K562 (cell line): ENCODE measurements at regions not wholly inside any gene's neighbourhood (a gene's known extent, or its start where the extent isn't known, plus 50 kb on each side); places are given as distances from the start of the nearest gene placed in this dataset.

Source experiments
- ATAC-seq: fragments of 200-7000 bp; cut with Tn5 transposase; 3 replicates; pipeline ENCODE4 v1.9.1; 2020; ENCODE audit warnings: moderate library complexity
- BruUV-seq: library from RNA; stranded (reverse); fragments of 400-500 nt; replicated peaks from 2 replicates; lab custom pipeline; 2021; lab: Mats Ljungman, UMichigan
- CTCF ChIA-PET: fragments of 300-600 bp; formaldehyde crosslinking; extraction: SDS; loops from one replicate; lab custom pipeline; 2021; ENCODE audit warnings: low intra/inter-chr PET ratio; lab: Yijun Ruan, JAX
- POLR2A ChIA-PET: fragments of 300-600, 350-650 bp; sonication (Branson Sonifier 250); formaldehyde crosslinking; extraction: SDS; loops from one replicate; lab custom pipeline; 2021; ENCODE audit warnings: antibody characterized with exemption, inconsistent platforms; lab: Yijun Ruan, JAX
- DNase-seq, 4 experiments: peaks; one replicate each; pipeline versions ENCODE4 v3.0.0 to v3.0.0-alpha.2; 2011 to 2018; ENCODE audit warnings: low spot score in 3 of 4, mixed read lengths in 3 of 4; ENCODE audit errors: extremely low read depth in 1 of 4
- FAIRE-seq: peaks from 2 replicates; lab custom pipeline; 2011; peaks lifted over from hg19 to GRCh38; lab: Jason Lieb, UNC
- H2AFZ ChIP-seq: 2 replicates; pipeline ENCODE4 v1.6.0; 2011; ENCODE audit warnings: low read depth, low read length, control low read depth, inconsistent platforms
- H3K27ac ChIP-seq: fragments of 200-600 bp; 3 replicates; pipeline ENCODE4 v1.8.0; 2011; ENCODE audit warnings: low read depth, mild to moderate bottlenecking, control low read depth, inconsistent platforms, low read length, moderate library complexity, mixed read lengths; ENCODE audit errors: extremely low read depth
- H3K27me3 ChIP-seq, 2 experiments: fragments of 300-600 bp in 1 of 2; 2 replicates in 1 of 2; 3 replicates in 1 of 2; pipeline versions ENCODE4 v1.6.0 to v1.8.0; 2011; ENCODE audit warnings: inconsistent platforms in 2 of 2, low read length in 2 of 2, mild to moderate bottlenecking in 1 of 2, mixed read lengths in 1 of 2, moderate library complexity in 1 of 2; ENCODE audit not compliant: control insufficient read depth in 2 of 2, insufficient read depth in 2 of 2
- H3K36me3 ChIP-seq: fragments of 300-600 bp; 3 replicates; pipeline ENCODE4 v1.8.0; 2011; ENCODE audit warnings: mild to moderate bottlenecking, low read length, inconsistent platforms; ENCODE audit not compliant: control insufficient read depth, insufficient read depth
- H3K4me1 ChIP-seq, 2 experiments: fragments of 200-600 bp in 1 of 2; replicated peaks in 1 of 2; 2 replicates in 1 of 2; 3 replicates in 1 of 2; pipeline versions ENCODE4 v1.5.1 to v1.8.0; 2011; ENCODE audit warnings: inconsistent platforms in 2 of 2, low read length in 2 of 2, mild to moderate bottlenecking in 1 of 2, mixed read lengths in 1 of 2, moderate library complexity in 1 of 2; ENCODE audit not compliant: control insufficient read depth in 2 of 2, insufficient read depth in 2 of 2
- H3K4me2 ChIP-seq: 2 replicates; pipeline ENCODE4 v1.6.1; 2011; ENCODE audit warnings: low read length, control low read depth, inconsistent platforms, mixed read lengths; ENCODE audit not compliant: insufficient read depth
- H3K4me3 ChIP-seq: fragments of 200-600 bp; sonication (generic), shearing (Covaris generic); 2 replicates; pipeline ENCODE4 v1.5.1; 2016; ENCODE audit warnings: control low read depth, inconsistent platforms
- H3K79me2 ChIP-seq: fragments of 200-600 bp; 3 replicates; pipeline ENCODE4 v1.8.0; 2011; ENCODE audit warnings: low read length, inconsistent platforms; ENCODE audit not compliant: control insufficient read depth, insufficient read depth
- H3K9ac ChIP-seq, 2 experiments: 2 replicates each; pipeline versions ENCODE4 v1.6.0 to v1.6.1; 2011; ENCODE audit warnings: low read depth in 2 of 2, low read length in 2 of 2, control low read depth in 1 of 2, inconsistent platforms in 1 of 2, mild to moderate bottlenecking in 1 of 2, mixed read lengths in 1 of 2; ENCODE audit not compliant: insufficient read depth in 1 of 2
- H3K9me1 ChIP-seq: one replicate; pipeline ENCODE4 v1.6.0; 2011; ENCODE audit warnings: inconsistent platforms, mild to moderate bottlenecking, low read length, moderate library complexity; ENCODE audit not compliant: control insufficient read depth, insufficient read depth
- H3K9me3 ChIP-seq: replicated peaks from 2 replicates; pipeline ENCODE4 v1.5.1; 2011; ENCODE audit warnings: low read depth, low read length, inconsistent platforms; ENCODE audit not compliant: control insufficient read depth, insufficient read depth
- H4K20me1 ChIP-seq: replicated peaks from 2 replicates; pipeline ENCODE4 v1.6.1; 2011; ENCODE audit warnings: low read length, inconsistent platforms, mixed read lengths; ENCODE audit not compliant: control insufficient read depth, insufficient read depth
- ATF7 ChIP-seq: fragments of 450-650 bp; IDR thresholded peaks from 2 replicates; pipeline ENCODE4 v1.7.1; 2014; ENCODE audit warnings: mild to moderate bottlenecking, moderate library complexity
- BCL6 ChIP-seq: fragments of 250-450 bp; sonication (Bioruptor Pico); IDR thresholded peaks from 2 replicates; pipeline ENCODE4 v1.4.0; 2020
- CBFB ChIP-seq: sonication (generic); formaldehyde crosslinking; IDR thresholded peaks from 2 replicates; pipeline ENCODE4 v1.4.0; 2020; ENCODE audit warnings: mild to moderate bottlenecking, missing genetic modification reagents
- E2F3 ChIP-seq: fragments of 250-450 bp; sonication (Bioruptor Pico); IDR thresholded peaks from 2 replicates; pipeline ENCODE4 v1.4.0; 2020; ENCODE audit warnings: mild to moderate bottlenecking
- ESRRB ChIP-seq: fragments of 250-450 bp; sonication (Bioruptor Pico); IDR thresholded peaks from 2 replicates; pipeline ENCODE4 v1.5.0; 2020; ENCODE audit warnings: mild to moderate bottlenecking, moderate library complexity, borderline replicate concordance
- HCFC1 ChIP-seq: IDR thresholded peaks from 2 replicates; pipeline ENCODE4 v1.6.1; 2012; ENCODE audit warnings: low read depth, low read length, improper control_type of control experiment
- HDAC6 ChIP-seq: IDR thresholded peaks from 2 replicates; pipeline ENCODE4 v1.6.1; 2012; ENCODE audit warnings: low read depth, mild to moderate bottlenecking, control low read depth, inconsistent platforms, low read length, moderate library complexity
- HEY1 ChIP-seq: fragments of 250-450 bp; sonication (Bioruptor Pico); IDR thresholded peaks from 2 replicates; pipeline ENCODE4 v1.5.0; 2020; ENCODE audit warnings: mild to moderate bottlenecking, moderate library complexity, borderline replicate concordance
- JUND ChIP-seq, 2 experiments: IDR thresholded peaks; 2 replicates in 1 of 2; 3 replicates in 1 of 2; pipeline ENCODE4 v1.6.1; 2011; ENCODE audit warnings: borderline replicate concordance in 2 of 2, low read depth in 2 of 2, low read length in 2 of 2, improper control_type of control experiment in 1 of 2, missing biosample characterization in 1 of 2, missing genetic modification characterization in 1 of 2, missing genetic modification reagents in 1 of 2
- KDM5B ChIP-seq: fragments of 200-600 bp; sonication (generic); IDR thresholded peaks from 2 replicates; pipeline ENCODE4 v1.6.1; 2012; ENCODE audit warnings: low read depth, mild to moderate bottlenecking, moderate library complexity, low read length, control low read depth, inconsistent platforms; ENCODE audit not compliant: insufficient replicate concordance
- MTA2 ChIP-seq: fragments of 450-650 bp; IDR thresholded peaks from 2 replicates; pipeline ENCODE4 v1.6.1; 2016; ENCODE audit warnings: low read depth
- PHF20 ChIP-seq: fragments of 450-650 bp; IDR thresholded peaks from 2 replicates; pipeline ENCODE4 v1.6.1; 2018; ENCODE audit not compliant: partially characterized antibody
- TAL1 ChIP-seq: fragments of 450-650 bp; IDR thresholded peaks from 2 replicates; pipeline ENCODE4 v1.6.1; 2016; ENCODE audit warnings: mild to moderate bottlenecking
- ZNF12 ChIP-seq: sonication (generic); formaldehyde crosslinking; IDR thresholded peaks from 2 replicates; pipeline ENCODE4 v1.4.0; 2020; ENCODE audit warnings: mild to moderate bottlenecking, missing genetic modification reagents
- ZNF212 ChIP-seq: fragments of 450-650 bp; formaldehyde crosslinking; IDR thresholded peaks from 2 replicates; pipeline ENCODE4 v1.4.0; 2020; ENCODE audit warnings: mild to moderate bottlenecking
- ZSCAN32 ChIP-seq: fragments of 450-650 bp; formaldehyde crosslinking; IDR thresholded peaks from 2 replicates; pipeline ENCODE4 v1.4.0; 2020; ENCODE audit warnings: mild to moderate bottlenecking, moderate library complexity
- WGBS: fragments of 100-300 bp; shearing (Covaris generic); methylation state at CpG from one replicate; pipeline ENCODE4 v1.1.6; 2016; ENCODE audit warnings: low coverage, mixed read lengths; ENCODE audit not compliant: insufficient coverage; ENCODE audit errors: missing lambda C conversion rate; 5-methylcytosine and 5-hydroxymethylcytosine counted together
- in situ Hi-C: fragments of 300-500 bp; cut with MboI; formaldehyde crosslinking; loops from 4 replicates; pipeline ENCODE4 v1.15.0; 2018; ENCODE audit warnings: inconsistent platforms, mixed read lengths
- intact Hi-C: fragments of 100-400 bp; cut with micrococcal nuclease; formaldehyde crosslinking; loops from 2 replicates; pipeline ENCODE4 v1.14.2; 2022
- TF ChIP-seq, protein P1 (sequence below): fragments of 450-650 bp; formaldehyde crosslinking; IDR thresholded peaks from 2 replicates; pipeline ENCODE4 v1.4.0; 2020; ENCODE audit warnings: mild to moderate bottlenecking, moderate library complexity

- no TSS peak for BruUV-seq
- Histone ChIP-seq H3K27ac (no peak overlapping the region), H3K27me3 (no peaks in the 10 kb centered on the region), H2AFZ (no peak overlapping the region)
- ATAC-seq (no peak), DNase-seq (no peak)
- 6% methylated on average over 2 of the region's 2 CpGs for WGBS
- intact Hi-C loops (no loop called here), in situ Hi-C loops (no loop called here)
- TF ChIP-seq ZSCAN32 (CRISPR knock-in tag), result no peak
- no peak for TF ChIP-seq HCFC1
- TF ChIP-seq ZNF212, result no peak
- no peak for TF ChIP-seq BCL6 (CRISPR knock-in tag)
- TF ChIP-seq ESRRB, result no peak
- TF ChIP-seq, protein P1, sequence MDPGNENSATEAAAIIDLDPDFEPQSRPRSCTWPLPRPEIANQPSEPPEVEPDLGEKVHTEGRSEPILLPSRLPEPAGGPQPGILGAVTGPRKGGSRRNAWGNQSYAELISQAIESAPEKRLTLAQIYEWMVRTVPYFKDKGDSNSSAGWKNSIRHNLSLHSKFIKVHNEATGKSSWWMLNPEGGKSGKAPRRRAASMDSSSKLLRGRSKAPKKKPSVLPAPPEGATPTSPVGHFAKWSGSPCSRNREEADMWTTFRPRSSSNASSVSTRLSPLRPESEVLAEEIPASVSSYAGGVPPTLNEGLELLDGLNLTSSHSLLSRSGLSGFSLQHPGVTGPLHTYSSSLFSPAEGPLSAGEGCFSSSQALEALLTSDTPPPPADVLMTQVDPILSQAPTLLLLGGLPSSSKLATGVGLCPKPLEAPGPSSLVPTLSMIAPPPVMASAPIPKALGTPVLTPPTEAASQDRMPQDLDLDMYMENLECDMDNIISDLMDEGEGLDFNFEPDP, result no peak
- no peak for TF ChIP-seq PHF20
- TF ChIP-seq CBFB (CRISPR knock-in tag), result no peak
- TF ChIP-seq JUND (IDR thresholded peaks at IDR 0.05; ENCODE audit: borderline replicate concordance, low read depth, low read length), result no peak
- no peak for TF ChIP-seq JUND (tag; IDR thresholded peaks at IDR 0.05; ENCODE audit: borderline replicate concordance, low read depth, low read length)
- no peak for TF ChIP-seq KDM5B
- TF ChIP-seq HDAC6, result no peak
- no peak for TF ChIP-seq ZNF12
- no peak for TF ChIP-seq MTA2
- no peak for TF ChIP-seq HEY1 (CRISPR knock-in tag)
- TF ChIP-seq TAL1, result no peak
- no peak for TF ChIP-seq E2F3 (CRISPR knock-in tag)
- TF ChIP-seq ATF7, result no peak
- TF ChIP-seq, all 486 proteins: peak for 0
- Histone ChIP-seq H3K36me3 (no peaks in the 10 kb centered on the region), H3K4me2 (no peak overlapping the region), H3K9me3 (no peaks in the 10 kb centered on the region), H3K4me3 (no peak overlapping the region), H3K9me1 (no peaks in the 10 kb centered on the region), H3K79me2 (no peaks in the 10 kb centered on the region), H3K9ac (no peak overlapping the region), H4K20me1 (no peaks in the 10 kb centered on the region), H3K4me1 (no peaks in the 10 kb centered on the region)
- no peak for FAIRE-seq
- POLR2A ChIA-PET, result no interaction called here
- CTCF ChIA-PET, result no interaction called here
Observed at GRCh38 chr1:82318921-82319320, 518.2 kb downstream of the ADGRL2 start.
